DMS53 treated with DMSO at 0.1 percent for 48 hours (cell line): ENCODE measurements at regions not wholly inside any gene's neighbourhood (a gene's known extent, or its start where the extent isn't known, plus 50 kb on each side); places are given as distances from the start of the nearest gene placed in this dataset.
"Not testable (repeated sequence)": the region's sequence is repeated elsewhere in the genome, so short reads cannot be mapped to it uniquely, and the experiment has no call there.

Experiments used
- DNase-seq: peaks from one replicate; lab custom pipeline; 2025; ENCODE audit not compliant: unreplicated experiment; lab: John Stamatoyannopoulos, UW

- no peak for DNase-seq
These were observed 124.2 kb downstream of the ATP6V1G3 start for GRCh38 chr1:198416296-198416695.

DNA sequence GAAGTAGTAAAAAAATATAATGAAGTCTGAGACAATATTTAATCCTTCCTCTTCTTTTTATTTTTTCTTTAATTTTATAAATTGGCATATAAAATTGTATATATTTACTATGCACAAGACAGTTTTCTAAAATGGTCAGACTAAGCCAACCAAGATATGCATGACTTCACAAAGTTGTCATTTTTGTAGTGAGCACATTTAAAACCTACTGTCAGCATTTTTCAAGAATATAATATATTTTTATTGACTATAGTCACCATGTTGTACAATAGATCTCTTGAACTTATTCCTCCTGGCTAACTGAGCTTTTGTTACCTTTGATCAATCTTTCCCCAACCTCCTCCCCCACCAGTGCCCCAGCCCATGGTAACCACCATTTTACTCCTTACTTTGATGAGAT, 129.2 kb downstream of the ATP6V1G3 start:
- no peak for DNase-seq

GRCh38 chr1:198408716-198409115, 131.8 kb downstream of the ATP6V1G3 start:
- DNase-seq, result no peak

DNA sequence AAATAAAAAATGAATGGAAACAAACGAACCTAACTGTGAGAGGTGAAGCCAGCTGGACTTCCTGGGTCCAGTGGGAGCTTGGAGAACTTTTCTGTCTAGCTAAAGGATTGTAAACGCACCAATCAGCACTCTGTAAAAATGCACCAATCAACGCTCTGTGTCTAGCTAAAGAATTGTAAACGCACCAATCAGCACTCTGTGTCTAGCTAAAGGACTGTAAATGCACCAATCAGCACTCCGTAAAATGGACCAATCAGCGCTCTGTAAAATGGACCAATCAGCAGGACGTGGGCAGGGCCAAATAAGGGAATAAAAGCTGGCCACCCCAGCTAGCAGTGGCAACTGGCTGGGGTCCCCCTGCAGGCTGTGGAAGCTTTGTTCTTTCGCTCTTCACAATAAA, 135.8 kb downstream of the ATP6V1G3 start:
- DNase-seq, result not testable (repeated sequence)

- DNase-seq, result no peak
These were observed 140.4 kb downstream of the ATP6V1G3 start for GRCh38 chr1:198400063-198400462.

- no peak for DNase-seq
These were observed 141.0 kb downstream of the ATP6V1G3 start for GRCh38 chr1:198399452-198399851.

GRCh38 chr1:198397208-198397808, 143.2 kb downstream of the ATP6V1G3 start:
- DNase-seq, result no peak

- DNase-seq, result no peak
These were observed 149.0 kb downstream of the ATP6V1G3 start for GRCh38 chr1:198391393-198392020.

DNA sequence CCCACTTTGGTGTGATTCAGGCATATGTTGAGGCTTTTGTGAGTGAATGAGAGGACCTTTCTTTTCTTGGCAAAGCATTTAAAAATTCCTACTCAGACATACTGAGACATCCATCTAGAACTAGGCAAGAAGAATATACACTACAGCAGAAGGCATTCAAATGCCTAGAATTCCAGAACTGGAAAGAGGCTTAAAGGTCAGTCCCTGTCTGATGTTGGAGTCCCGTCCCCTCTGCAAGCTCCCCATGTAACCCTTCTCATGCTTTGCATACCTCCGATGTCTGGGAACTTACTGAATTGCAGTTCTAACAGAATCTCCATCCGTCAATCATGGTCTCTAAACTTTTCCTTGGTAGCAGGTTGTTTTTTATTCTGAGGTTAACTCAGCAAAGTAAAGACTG, 152.9 kb downstream of the ATP6V1G3 start:
- no peak for DNase-seq

DNA sequence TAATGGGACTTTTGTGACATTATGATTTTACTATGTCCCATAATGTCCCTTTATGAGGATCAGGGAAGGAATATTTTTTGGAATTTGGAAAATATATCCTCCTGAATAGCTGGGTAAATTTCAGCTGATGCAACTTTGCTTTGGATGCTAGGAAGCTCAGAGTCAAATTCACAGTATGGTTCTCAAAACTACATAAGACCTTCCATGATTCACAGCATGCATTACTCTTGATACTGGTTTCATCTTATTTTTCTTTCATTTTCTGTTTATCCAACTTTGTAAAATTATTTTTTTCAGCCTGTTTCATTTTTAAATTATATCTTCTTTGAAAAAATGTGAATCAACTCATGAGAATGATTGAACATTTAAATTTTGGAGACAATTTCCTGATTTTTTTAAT, 160.2 kb downstream of the ATP6V1G3 start:
- DNase-seq, result no peak

DNA sequence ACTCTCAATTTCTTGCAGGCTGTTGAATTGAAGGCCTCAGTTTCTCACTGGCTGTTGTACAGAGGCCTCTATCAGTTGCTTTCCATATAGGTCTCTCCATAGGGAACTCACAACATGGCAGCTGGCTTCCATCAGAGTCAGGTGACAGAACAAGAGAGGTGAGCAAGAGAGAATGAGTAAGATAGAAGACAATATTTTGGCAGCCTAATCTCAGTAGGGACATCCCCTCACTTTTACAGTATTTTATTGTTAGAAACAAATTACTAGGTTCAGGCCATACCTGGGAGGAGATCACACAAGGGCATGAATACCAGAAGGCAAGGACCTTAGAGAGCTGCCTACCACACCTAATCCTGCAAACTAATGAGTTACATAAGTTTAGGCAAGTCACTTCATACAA, 162.8 kb downstream of the ATP6V1G3 start:
- no peak for DNase-seq

- no peak for DNase-seq
These were observed 166.2 kb downstream of the ATP6V1G3 start for GRCh38 chr1:198374288-198374687.

DNA sequence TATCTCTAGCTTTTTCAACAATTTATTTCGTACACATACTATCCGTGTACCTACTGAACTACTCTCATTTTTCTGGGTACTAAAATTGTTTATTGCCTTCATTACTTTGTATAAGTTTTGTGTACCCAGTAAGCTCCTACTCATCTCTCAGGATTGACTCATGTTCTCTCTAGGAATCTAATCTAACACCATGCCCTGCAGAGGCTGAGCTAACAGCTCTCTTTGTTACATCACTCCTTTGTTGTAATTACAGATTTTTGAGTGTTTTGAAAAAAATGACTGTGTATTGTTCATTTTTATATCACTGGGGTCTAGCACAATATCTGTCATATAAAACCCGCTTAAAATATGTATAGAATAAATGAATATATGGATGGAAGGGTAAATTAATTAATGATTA, 167.1 kb downstream of the ATP6V1G3 start:
- no peak for DNase-seq
